GM23248 (cell line): ENCODE measurements at regions not wholly inside any gene's neighbourhood (a gene's known extent, or its start where the extent isn't known, plus 50 kb on each side); places are given as distances from the start of the nearest gene placed in this dataset.

Source experiments
- EZH2 ChIP-seq: fragments of 200-600 bp; sonication (generic); IDR thresholded peaks from 2 replicates; pipeline ENCODE4 v1.6.1; 2018; ENCODE audit warnings: antibody characterized with exemption, mild to moderate bottlenecking; ENCODE audit not compliant: insufficient read depth, poor library complexity, severe bottlenecking
- EZH2phosphoT487 ChIP-seq: fragments of 200-600 bp; sonication (generic); IDR thresholded peaks from 2 replicates; pipeline ENCODE4 v1.6.1; 2018; ENCODE audit warnings: antibody characterized with exemption, moderate library complexity, mild to moderate bottlenecking, low read depth; ENCODE audit not compliant: insufficient read depth

DNA sequence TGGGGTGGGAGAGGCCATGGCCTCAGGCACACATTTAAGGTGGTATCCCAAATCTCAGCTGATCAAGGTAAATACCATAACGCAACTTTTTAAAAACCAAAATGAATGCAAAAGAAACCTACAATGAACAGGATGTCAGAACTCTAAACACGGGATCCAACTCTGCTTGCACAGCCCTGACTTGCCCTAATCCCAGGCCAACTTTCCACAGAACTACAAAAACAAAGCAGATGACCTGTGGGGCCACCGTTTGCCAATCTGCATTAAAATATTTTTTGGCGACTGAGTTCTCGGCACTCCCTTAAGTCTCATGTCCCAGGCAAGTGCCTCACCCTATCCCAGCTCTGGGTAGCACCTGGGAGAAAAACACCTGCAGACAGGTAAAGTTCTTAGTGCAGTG lies 110.5 kb downstream of the ZFP64 start:
- TF ChIP-seq EZH2phosphoT487 (no peak), EZH2 (no peak)
